DMS53 treated with DMSO at 0.1 percent for 48 hours (cell line): ENCODE measurements at regions not wholly inside any gene's neighbourhood (a gene's known extent, or its start where the extent isn't known, plus 50 kb on each side); places are given as distances from the start of the nearest gene placed in this dataset.

Source experiments
- DNase-seq: peaks from one replicate; lab custom pipeline; 2025; ENCODE audit not compliant: unreplicated experiment; lab: John Stamatoyannopoulos, UW

GRCh38 chr16:79748629-79749028 lies 148.1 kb upstream of the MAF start:
- DNase-seq = no peak

GRCh38 chr16:79747688-79748087 lies 147.2 kb upstream of the MAF start:
- no peak for DNase-seq

GRCh38 chr16:79740252-79740651 lies 139.7 kb upstream of the MAF start:
- DNase-seq = no peak

GRCh38 chr16:79735271-79735670 lies 134.7 kb upstream of the MAF start:
- no peak for DNase-seq

- DNase-seq = no peak
Observed at GRCh38 chr16:79734721-79735120, 134.2 kb upstream of the MAF start.

- no peak for DNase-seq
Observed at GRCh38 chr16:79728923-79729240, 128.3 kb upstream of the MAF start.

- DNase-seq = no peak
Observed at GRCh38 chr16:79728048-79728922, 127.7 kb upstream of the MAF start.

- DNase-seq = no peak
Observed at GRCh38 chr16:79726902-79727301, 126.4 kb upstream of the MAF start.

- no peak for DNase-seq
Observed at GRCh38 chr16:79725051-79725450, 124.5 kb upstream of the MAF start.

GRCh38 chr16:79723583-79724168 lies 123.1 kb upstream of the MAF start:
- no peak for DNase-seq

GRCh38 chr16:79721270-79721669 lies 120.7 kb upstream of the MAF start:
- no peak for DNase-seq

- no peak for DNase-seq
Observed at GRCh38 chr16:79717333-79718137, 117.0 kb upstream of the MAF start.

GRCh38 chr16:79716645-79717332 lies 116.3 kb upstream of the MAF start:
- DNase-seq = no peak

GRCh38 chr16:79715061-79715460 lies 114.5 kb upstream of the MAF start:
- DNase-seq = no peak

GRCh38 chr16:79714440-79714839 lies 113.9 kb upstream of the MAF start:
- no peak for DNase-seq

- no peak for DNase-seq
Observed at GRCh38 chr16:79713609-79714309, 113.2 kb upstream of the MAF start.

- DNase-seq = no peak
Observed at GRCh38 chr16:79712276-79712675, 111.7 kb upstream of the MAF start.

GRCh38 chr16:79707876-79708275 lies 107.3 kb upstream of the MAF start:
- no peak for DNase-seq

- no peak for DNase-seq
Observed at GRCh38 chr16:79703066-79703465, 102.5 kb upstream of the MAF start.

GRCh38 chr16:79698341-79698753 lies 97.8 kb upstream of the MAF start:
- no peak for DNase-seq
